HG02571 (cell line): ENCODE measurements at regions not wholly inside any gene's neighbourhood (a gene's known extent, or its start where the extent isn't known, plus 50 kb on each side); places are given as distances from the start of the nearest gene placed in this dataset.

Experiments used
- ATAC-seq: cut with Tn5 transposase; IDR thresholded peaks from one replicate; pipeline ENCODE4 v1.9.1; 2021; ENCODE audit warnings: mild to moderate bottlenecking, moderate library complexity; ENCODE audit not compliant: unreplicated experiment

DNA sequence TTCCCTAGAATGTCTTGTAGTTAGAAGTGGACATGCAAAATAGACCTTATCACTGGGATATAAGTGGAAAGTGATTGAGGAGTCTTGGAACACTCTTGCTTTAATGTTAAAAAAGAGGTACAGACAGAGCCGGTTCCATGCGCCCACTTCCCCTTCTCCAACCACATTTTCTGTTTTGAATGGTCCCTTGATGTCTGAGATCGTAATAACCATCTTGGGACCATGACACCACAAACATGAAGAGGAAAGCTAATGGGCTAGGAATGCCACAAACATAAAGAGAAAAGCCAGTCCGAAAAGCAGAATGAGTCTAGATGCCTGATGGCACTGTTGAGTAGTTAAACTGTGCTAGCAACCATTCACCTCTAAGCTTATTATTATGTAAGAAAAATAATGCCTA lies 54.8 kb upstream of the SPON1 start:
- ATAC-seq, result no peak

DNA sequence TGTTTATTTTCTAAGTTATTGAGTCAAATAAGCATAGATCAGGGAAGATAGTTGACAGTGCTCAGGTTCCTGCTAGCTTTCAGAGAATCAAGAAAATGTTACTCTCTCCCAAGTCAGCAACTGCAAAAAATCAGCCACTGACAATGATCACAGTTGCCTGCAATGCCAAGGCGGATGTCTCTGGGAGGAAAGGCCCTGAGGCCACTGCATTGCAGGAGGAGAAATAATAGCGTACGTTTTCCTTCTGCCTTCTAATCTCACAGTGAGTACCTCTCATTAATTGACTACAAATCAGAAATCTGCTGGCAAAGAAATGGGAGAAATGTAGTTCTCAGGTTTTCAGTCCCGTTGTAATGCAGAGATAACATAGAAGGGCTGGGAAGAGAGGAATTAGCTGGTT lies 54.0 kb upstream of the SPON1 start:
- no peak for ATAC-seq
